ENCODE measurements at regions not wholly inside any gene's neighbourhood (a gene's known extent, or its start where the extent isn't known, plus 50 kb on each side); places are given as distances from the start of the nearest gene placed in this dataset.

DNA sequence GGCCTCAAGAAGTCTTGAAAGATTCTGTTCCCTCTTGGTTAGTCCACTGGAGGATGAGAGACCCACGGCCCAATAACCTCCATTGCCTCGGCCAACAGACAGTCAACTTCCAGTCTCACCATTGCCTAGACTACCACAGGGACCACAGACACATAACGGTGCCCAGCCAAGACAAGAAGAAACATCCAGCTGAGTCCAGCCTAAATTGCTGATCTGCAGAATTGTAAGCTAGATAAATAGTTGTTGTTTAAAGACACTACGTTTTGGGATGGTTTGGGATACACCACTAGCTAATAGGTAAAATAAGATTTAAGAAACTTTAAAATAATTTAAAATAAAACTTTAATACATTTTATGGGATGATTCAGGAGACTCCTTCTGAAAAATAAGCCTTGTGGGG, 324.7 kb upstream of the JAG1 start:
- Histone ChIP-seq H3K14ac (ENCODE audit: insufficient read length) (no peak overlapping the region), H2BK120ac (replicated peaks; ENCODE audit: low read depth, low read length) (no peak overlapping the region), H2AFZ (ENCODE audit: low read length) (no peak overlapping the region), H4K91ac (replicated peaks; ENCODE audit: insufficient read length, low read length) (no peak overlapping the region), H2BK12ac (ENCODE audit: low read depth, low read length) (no peak overlapping the region), H4K8ac (ENCODE audit: extremely low read depth, insufficient read depth, low read length) (no peak overlapping the region), H2BK20ac (ENCODE audit: low read length) (no peak overlapping the region), H4K5ac (ENCODE audit: insufficient read length, low read depth, low read length) (no peak overlapping the region), H3K23ac (ENCODE audit: insufficient read length) (no peak overlapping the region), H3K4me3 (ENCODE audit: extremely low read depth in 1 of 4, insufficient read depth in 2 of 4, low read depth in 3 of 4, low read length in 4 of 4) (no peak overlapping the region), H3K4ac (replicated peaks; ENCODE audit: insufficient read length, low read depth, low read length) (no peak overlapping the region), H3K23me2 (ENCODE audit: low read depth, low read length) (no peaks in the 10 kb centered on the region), H3K36me3 (ENCODE audit: control insufficient read depth in 2 of 4, insufficient read depth in 4 of 4, low read length in 3 of 4) (no peaks in the 10 kb centered on the region), H2BK5ac (ENCODE audit: low read depth, low read length) (no peak overlapping the region), H3K56ac (replicated peaks; ENCODE audit: insufficient read length, low read depth, low read length) (no peak overlapping the region), H4K20me1 (replicated peaks in 1 of 2; ENCODE audit: control insufficient read depth in 1 of 2, insufficient read depth in 2 of 2, low read length in 2 of 2) (no peaks in the 10 kb centered on the region), H3K27me3 (replicated peaks in 1 of 4; ENCODE audit: control insufficient read depth in 3 of 4, extremely low read depth in 1 of 4, insufficient read depth in 3 of 4, low read length in 3 of 4) (peaks cover 0 to 1% (median 0%) of the 10 kb centered on the region in 4 experiments; a peak in 1 of 7 replicates), H3K4me2 (ENCODE audit: insufficient read depth in 1 of 2, low read depth in 2 of 2, low read length in 2 of 2) (no peak overlapping the region), H3K27ac (ENCODE audit: low read depth, low read length) (no peak overlapping the region), H2BK15ac (ENCODE audit: low read length) (no peak overlapping the region), H3K79me1 (ENCODE audit: low read depth, low read length) (no peaks in the 10 kb centered on the region), H2AK5ac (ENCODE audit: low read depth, low read length) (no peak overlapping the region), H3K9ac (replicated peaks in 1 of 4; ENCODE audit: extremely low read depth in 1 of 4, low read depth in 3 of 4, low read length in 3 of 4) (no peak overlapping the region), H3K79me2 (ENCODE audit: control insufficient read depth in 1 of 2, insufficient read depth in 2 of 2, low read length in 2 of 2) (no peaks in the 10 kb centered on the region), H3K4me1 (replicated peaks in 1 of 4; ENCODE audit: control insufficient read depth in 3 of 4, insufficient read depth in 4 of 4, low read length in 3 of 4) (no peaks in the 10 kb centered on the region), H3K9me3 (ENCODE audit: insufficient read depth in 2 of 2, low read depth in 1 of 2, low read length in 1 of 2) (no peaks in the 10 kb centered on the region), H3K18ac (ENCODE audit: extremely low read depth, low read length) (no peak overlapping the region)
- DNase-seq (ENCODE audit: low read depth in 1 of 2, low spot score in 2 of 2) (no peak), FAIRE-seq (no peak)
- TF ChIP-seq, protein P1, sequence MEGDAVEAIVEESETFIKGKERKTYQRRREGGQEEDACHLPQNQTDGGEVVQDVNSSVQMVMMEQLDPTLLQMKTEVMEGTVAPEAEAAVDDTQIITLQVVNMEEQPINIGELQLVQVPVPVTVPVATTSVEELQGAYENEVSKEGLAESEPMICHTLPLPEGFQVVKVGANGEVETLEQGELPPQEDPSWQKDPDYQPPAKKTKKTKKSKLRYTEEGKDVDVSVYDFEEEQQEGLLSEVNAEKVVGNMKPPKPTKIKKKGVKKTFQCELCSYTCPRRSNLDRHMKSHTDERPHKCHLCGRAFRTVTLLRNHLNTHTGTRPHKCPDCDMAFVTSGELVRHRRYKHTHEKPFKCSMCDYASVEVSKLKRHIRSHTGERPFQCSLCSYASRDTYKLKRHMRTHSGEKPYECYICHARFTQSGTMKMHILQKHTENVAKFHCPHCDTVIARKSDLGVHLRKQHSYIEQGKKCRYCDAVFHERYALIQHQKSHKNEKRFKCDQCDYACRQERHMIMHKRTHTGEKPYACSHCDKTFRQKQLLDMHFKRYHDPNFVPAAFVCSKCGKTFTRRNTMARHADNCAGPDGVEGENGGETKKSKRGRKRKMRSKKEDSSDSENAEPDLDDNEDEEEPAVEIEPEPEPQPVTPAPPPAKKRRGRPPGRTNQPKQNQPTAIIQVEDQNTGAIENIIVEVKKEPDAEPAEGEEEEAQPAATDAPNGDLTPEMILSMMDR (IDR thresholded peaks at IDR 0.05; ENCODE audit: control extremely low read depth in 1 of 3, insufficient read depth in 1 of 3, low read depth in 1 of 3, low read length in 3 of 3): no peak
- TF ChIP-seq SIRT6 (IDR thresholded peaks at IDR 0.05; ENCODE audit: low read length): no peak
- TF ChIP-seq, protein P2, sequence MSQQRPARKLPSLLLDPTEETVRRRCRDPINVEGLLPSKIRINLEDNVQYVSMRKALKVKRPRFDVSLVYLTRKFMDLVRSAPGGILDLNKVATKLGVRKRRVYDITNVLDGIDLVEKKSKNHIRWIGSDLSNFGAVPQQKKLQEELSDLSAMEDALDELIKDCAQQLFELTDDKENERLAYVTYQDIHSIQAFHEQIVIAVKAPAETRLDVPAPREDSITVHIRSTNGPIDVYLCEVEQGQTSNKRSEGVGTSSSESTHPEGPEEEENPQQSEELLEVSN (IDR thresholded peaks at IDR 0.05): no peak
- WGBS, 2 experiments (ENCODE audit: extremely low coverage in 1 of 2, insufficient coverage in 1 of 2, insufficient read length in 1 of 2, insufficient replicate concordance in 2 of 2, low coverage in 1 of 2, low lambda C conversion rate in 2 of 2, missing lambda C conversion rate in 1 of 2): 90% methylated on average over 4 of the region's 4 CpGs; no CpG with 5 or more reads in 1 of the 2 experiments
- CTCF ChIA-PET (ENCODE audit: partially characterized antibody): no interaction called here
- POLR2A ChIA-PET (ENCODE audit: partially characterized antibody): no interaction called here

Data from H1 (cell line).